WTC11 (cell line): ENCODE measurements at regions not wholly inside any gene's neighbourhood (a gene's known extent, or its start where the extent isn't known, plus 50 kb on each side); places are given as distances from the start of the nearest gene placed in this dataset.

ENCODE experiments used
- ATAC-seq: fragments of 200-7000 bp; cut with Tn5 transposase; 2 replicates; pipeline ENCODE4 v1.10.0; 2021; ENCODE audit warnings: mild to moderate bottlenecking, moderate library complexity
- CTCF ChIA-PET: fragments of 300-600 bp; sonication (Branson Sonifier 250); formaldehyde crosslinking; loops from one replicate; lab custom pipeline; 2021; ENCODE audit warnings: antibody characterized with exemption; lab: Charles Lee
- POLR2A ChIA-PET: fragments of 350-600 bp; sonication (Branson Sonifier 250); formaldehyde crosslinking; loops from one replicate; lab custom pipeline; 2021; ENCODE audit warnings: antibody characterized with exemption; lab: Charles Lee
- DNase-seq: peaks from one replicate; pipeline ENCODE4 v3.0.0; 2021; ENCODE audit warnings: low spot score
- H3K27ac Mint-ChIP-seq: 2 replicates; pipeline ENCODE4 v1.8.0; 2021; ENCODE audit warnings: mixed read lengths
- H3K27me3 Mint-ChIP-seq: 2 replicates; pipeline ENCODE4 v1.8.0; 2021; ENCODE audit warnings: low read depth, mild to moderate bottlenecking, moderate library complexity, mixed read lengths
- H3K36me3 Mint-ChIP-seq: 2 replicates; pipeline ENCODE4 v1.8.0; 2021; ENCODE audit warnings: mixed read lengths
- H3K4me1 Mint-ChIP-seq: 2 replicates; pipeline ENCODE4 v1.8.0; 2022; ENCODE audit warnings: mixed read lengths
- H3K4me3 Mint-ChIP-seq: 2 replicates; pipeline ENCODE4 v1.8.0; 2021; ENCODE audit warnings: mild to moderate bottlenecking, moderate library complexity, mixed read lengths
- H3K9me3 Mint-ChIP-seq: 2 replicates; pipeline ENCODE4 v1.8.0; 2021; ENCODE audit warnings: mixed read lengths
- ATF1 ChIP-seq: sonication (generic); formaldehyde crosslinking; IDR thresholded peaks from 2 replicates; pipeline ENCODE4 v1.8.1; 2023; ENCODE audit warnings: mild to moderate bottlenecking, moderate library complexity, missing genetic modification reagents
- GABPB1 ChIP-seq: sonication (generic); formaldehyde crosslinking; IDR thresholded peaks from 2 replicates; pipeline ENCODE4 v1.8.1; 2023; ENCODE audit warnings: mild to moderate bottlenecking, missing genetic modification reagents
- GTF2I ChIP-seq: fragments of 250-450 bp; sonication (Bioruptor Pico); conservative IDR thresholded peaks from 2 replicates; pipeline ENCODE4 v1.4.0; 2021; ENCODE audit warnings: mild to moderate bottlenecking
- HMGA2 ChIP-seq: fragments of 250-450 bp; sonication (Bioruptor Pico); IDR thresholded peaks from 2 replicates; pipeline ENCODE4 v1.4.0; 2021; ENCODE audit warnings: mild to moderate bottlenecking, moderate library complexity
- KAT7 ChIP-seq: sonication (generic); formaldehyde crosslinking; IDR thresholded peaks from 2 replicates; pipeline ENCODE4 v1.8.1; 2023; ENCODE audit warnings: missing genetic modification reagents, mild to moderate bottlenecking, borderline replicate concordance
- NFE2L1 ChIP-seq: sonication (generic); formaldehyde crosslinking; IDR thresholded peaks from 2 replicates; pipeline ENCODE4 v1.8.1; 2023; ENCODE audit warnings: missing genetic modification reagents
- RORB ChIP-seq: fragments of 250-450 bp; sonication (Bioruptor Pico); IDR thresholded peaks from 2 replicates; pipeline ENCODE4 v1.9.0; 2021; ENCODE audit warnings: mild to moderate bottlenecking
- SOX15 ChIP-seq: fragments of 250-450 bp; sonication (Bioruptor Pico); IDR thresholded peaks from 2 replicates; pipeline ENCODE4 v1.9.0; 2021; ENCODE audit warnings: mild to moderate bottlenecking
- TEAD4 ChIP-seq: sonication (generic); formaldehyde crosslinking; IDR thresholded peaks from 2 replicates; pipeline ENCODE4 v1.8.0; 2022; ENCODE audit warnings: mild to moderate bottlenecking, missing genetic modification reagents
- TP53 ChIP-seq: sonication (generic); formaldehyde crosslinking; IDR thresholded peaks from 2 replicates; pipeline ENCODE4 v1.8.1; 2023; ENCODE audit warnings: mild to moderate bottlenecking, missing genetic modification reagents
- ZNF138 ChIP-seq: sonication (generic); formaldehyde crosslinking; conservative IDR thresholded peaks from 2 replicates; pipeline ENCODE4 v1.8.1; 2022; ENCODE audit warnings: mild to moderate bottlenecking, moderate library complexity, missing genetic modification reagents
- ZNF416 ChIP-seq: fragments of 250-450 bp; sonication (Bioruptor Pico); IDR thresholded peaks from 2 replicates; pipeline ENCODE4 v1.9.0; 2021; ENCODE audit warnings: mild to moderate bottlenecking, inconsistent platforms
- TF ChIP-seq, protein P1 (sequence below): fragments of 250-450 bp; sonication (Bioruptor Pico); IDR thresholded peaks from 2 replicates; pipeline ENCODE4 v1.9.0; 2021; ENCODE audit warnings: moderate library complexity, mild to moderate bottlenecking, inconsistent platforms, borderline replicate concordance
- TF ChIP-seq, protein P2 (sequence below): sonication (generic); formaldehyde crosslinking; IDR thresholded peaks from 2 replicates; pipeline ENCODE4 v1.8.0; 2022; ENCODE audit warnings: mild to moderate bottlenecking, missing genetic modification reagents
- TF ChIP-seq, protein P3 (sequence below): sonication (generic); formaldehyde crosslinking; conservative IDR thresholded peaks from 2 replicates; pipeline ENCODE4 v1.8.1; 2023; ENCODE audit warnings: mild to moderate bottlenecking, low read depth, missing genetic modification reagents, moderate library complexity
- TF ChIP-seq, protein P4 (sequence below): sonication (generic); formaldehyde crosslinking; IDR thresholded peaks from 2 replicates; pipeline ENCODE4 v1.8.1; 2022; ENCODE audit warnings: missing genetic modification reagents, borderline replicate concordance
- TF ChIP-seq, protein P5 (sequence below): sonication (generic); formaldehyde crosslinking; IDR thresholded peaks from 2 replicates; pipeline ENCODE4 v1.8.0; 2023; ENCODE audit warnings: missing genetic modification reagents
- TF ChIP-seq, protein P6 (sequence below): sonication (generic); formaldehyde crosslinking; IDR thresholded peaks from 2 replicates; pipeline ENCODE4 v1.8.1; 2022; ENCODE audit warnings: low read depth, missing genetic modification reagents, borderline replicate concordance
- TF ChIP-seq, protein P7 (sequence below): fragments of 250-450 bp; sonication (Bioruptor Pico); IDR thresholded peaks from 2 replicates; pipeline ENCODE4 v1.9.0; 2021; ENCODE audit warnings: mild to moderate bottlenecking

DNA sequence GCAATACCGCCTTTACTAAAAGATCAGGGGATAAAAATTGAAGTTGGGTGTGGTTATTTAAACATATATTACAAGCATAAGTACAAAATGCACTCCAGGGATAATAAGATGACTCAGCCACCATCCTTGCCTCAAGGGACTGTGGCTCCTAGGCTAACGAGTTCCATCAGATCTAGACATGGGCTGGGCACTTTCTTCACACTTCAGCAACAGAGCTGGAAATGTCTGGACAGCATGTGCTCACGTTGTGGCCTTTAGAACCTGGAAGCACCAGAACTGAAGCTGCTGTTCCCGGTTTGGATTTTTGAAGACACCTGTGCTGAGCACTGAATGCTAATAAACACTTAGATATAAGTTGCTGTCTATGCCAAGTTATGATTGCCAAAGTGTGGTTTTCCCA is 384.2 kb upstream of the SALL3 start:
- Mint-ChIP-seq H3K4me1 (peaks cover 28% of the 10 kb centered on the region), H3K27me3 (0 out of 2 replicates have a peak, but pooled peaks cover 5% of the 10 kb centered on the region), H3K27ac (no peak overlapping the region), H3K36me3 (peaks cover 36% of the 10 kb centered on the region), H3K4me3 (no peak overlapping the region), H3K9me3 (peaks cover 46% of the 10 kb centered on the region)
- ChIA-PET CTCF (no interaction called here), POLR2A (no interaction called here)
- no peak for ATAC-seq
- TF ChIP-seq, protein P1, sequence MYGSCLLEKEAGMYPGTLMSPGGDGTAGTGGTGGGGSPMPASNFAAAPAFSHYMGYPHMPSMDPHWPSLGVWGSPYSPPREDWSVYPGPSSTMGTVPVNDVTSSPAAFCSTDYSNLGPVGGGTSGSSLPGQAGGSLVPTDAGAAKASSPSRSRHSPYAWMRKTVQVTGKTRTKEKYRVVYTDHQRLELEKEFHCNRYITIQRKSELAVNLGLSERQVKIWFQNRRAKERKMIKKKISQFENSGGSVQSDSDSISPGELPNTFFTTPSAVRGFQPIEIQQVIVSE: no peak
- TF ChIP-seq TP53 (CRISPR knock-in tag): no peak
- TF ChIP-seq TEAD4 (CRISPR knock-in tag): no peak
- no peak for TF ChIP-seq ZNF416 (CRISPR knock-in tag)
- no peak for TF ChIP-seq SOX15
- TF ChIP-seq, protein P2, sequence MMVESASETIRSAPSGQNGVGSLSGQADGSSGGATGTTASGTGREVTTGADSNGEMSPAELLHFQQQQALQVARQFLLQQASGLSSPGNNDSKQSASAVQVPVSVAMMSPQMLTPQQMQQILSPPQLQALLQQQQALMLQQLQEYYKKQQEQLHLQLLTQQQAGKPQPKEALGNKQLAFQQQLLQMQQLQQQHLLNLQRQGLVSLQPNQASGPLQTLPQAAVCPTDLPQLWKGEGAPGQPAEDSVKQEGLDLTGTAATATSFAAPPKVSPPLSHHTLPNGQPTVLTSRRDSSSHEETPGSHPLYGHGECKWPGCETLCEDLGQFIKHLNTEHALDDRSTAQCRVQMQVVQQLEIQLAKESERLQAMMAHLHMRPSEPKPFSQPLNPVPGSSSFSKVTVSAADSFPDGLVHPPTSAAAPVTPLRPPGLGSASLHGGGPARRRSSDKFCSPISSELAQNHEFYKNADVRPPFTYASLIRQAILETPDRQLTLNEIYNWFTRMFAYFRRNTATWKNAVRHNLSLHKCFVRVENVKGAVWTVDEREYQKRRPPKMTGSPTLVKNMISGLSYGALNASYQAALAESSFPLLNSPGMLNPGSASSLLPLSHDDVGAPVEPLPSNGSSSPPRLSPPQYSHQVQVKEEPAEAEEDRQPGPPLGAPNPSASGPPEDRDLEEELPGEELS (CRISPR knock-in tag): no peak
- TF ChIP-seq, protein P3, sequence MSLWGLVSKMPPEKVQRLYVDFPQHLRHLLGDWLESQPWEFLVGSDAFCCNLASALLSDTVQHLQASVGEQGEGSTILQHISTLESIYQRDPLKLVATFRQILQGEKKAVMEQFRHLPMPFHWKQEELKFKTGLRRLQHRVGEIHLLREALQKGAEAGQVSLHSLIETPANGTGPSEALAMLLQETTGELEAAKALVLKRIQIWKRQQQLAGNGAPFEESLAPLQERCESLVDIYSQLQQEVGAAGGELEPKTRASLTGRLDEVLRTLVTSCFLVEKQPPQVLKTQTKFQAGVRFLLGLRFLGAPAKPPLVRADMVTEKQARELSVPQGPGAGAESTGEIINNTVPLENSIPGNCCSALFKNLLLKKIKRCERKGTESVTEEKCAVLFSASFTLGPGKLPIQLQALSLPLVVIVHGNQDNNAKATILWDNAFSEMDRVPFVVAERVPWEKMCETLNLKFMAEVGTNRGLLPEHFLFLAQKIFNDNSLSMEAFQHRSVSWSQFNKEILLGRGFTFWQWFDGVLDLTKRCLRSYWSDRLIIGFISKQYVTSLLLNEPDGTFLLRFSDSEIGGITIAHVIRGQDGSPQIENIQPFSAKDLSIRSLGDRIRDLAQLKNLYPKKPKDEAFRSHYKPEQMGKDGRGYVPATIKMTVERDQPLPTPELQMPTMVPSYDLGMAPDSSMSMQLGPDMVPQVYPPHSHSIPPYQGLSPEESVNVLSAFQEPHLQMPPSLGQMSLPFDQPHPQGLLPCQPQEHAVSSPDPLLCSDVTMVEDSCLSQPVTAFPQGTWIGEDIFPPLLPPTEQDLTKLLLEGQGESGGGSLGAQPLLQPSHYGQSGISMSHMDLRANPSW: no peak
- TF ChIP-seq, protein P4, sequence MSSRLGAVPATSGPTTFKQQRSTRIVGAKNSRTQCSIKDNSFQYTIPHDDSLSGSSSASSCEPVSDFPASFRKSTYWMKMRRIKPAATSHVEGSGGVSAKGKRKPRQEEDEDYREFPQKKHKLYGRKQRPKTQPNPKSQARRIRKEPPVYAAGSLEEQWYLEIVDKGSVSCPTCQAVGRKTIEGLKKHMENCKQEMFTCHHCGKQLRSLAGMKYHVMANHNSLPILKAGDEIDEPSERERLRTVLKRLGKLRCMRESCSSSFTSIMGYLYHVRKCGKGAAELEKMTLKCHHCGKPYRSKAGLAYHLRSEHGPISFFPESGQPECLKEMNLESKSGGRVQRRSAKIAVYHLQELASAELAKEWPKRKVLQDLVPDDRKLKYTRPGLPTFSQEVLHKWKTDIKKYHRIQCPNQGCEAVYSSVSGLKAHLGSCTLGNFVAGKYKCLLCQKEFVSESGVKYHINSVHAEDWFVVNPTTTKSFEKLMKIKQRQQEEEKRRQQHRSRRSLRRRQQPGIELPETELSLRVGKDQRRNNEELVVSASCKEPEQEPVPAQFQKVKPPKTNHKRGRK: no peak
- TF ChIP-seq NFE2L1 (CRISPR knock-in tag): no peak
- TF ChIP-seq, protein P5, sequence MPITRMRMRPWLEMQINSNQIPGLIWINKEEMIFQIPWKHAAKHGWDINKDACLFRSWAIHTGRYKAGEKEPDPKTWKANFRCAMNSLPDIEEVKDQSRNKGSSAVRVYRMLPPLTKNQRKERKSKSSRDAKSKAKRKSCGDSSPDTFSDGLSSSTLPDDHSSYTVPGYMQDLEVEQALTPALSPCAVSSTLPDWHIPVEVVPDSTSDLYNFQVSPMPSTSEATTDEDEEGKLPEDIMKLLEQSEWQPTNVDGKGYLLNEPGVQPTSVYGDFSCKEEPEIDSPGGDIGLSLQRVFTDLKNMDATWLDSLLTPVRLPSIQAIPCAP: no peak
- TF ChIP-seq GTF2I (CRISPR knock-in tag): no peak
- TF ChIP-seq HMGA2 (CRISPR knock-in tag): no peak
- no peak for TF ChIP-seq ATF1 (CRISPR knock-in tag)
- TF ChIP-seq, protein P6, sequence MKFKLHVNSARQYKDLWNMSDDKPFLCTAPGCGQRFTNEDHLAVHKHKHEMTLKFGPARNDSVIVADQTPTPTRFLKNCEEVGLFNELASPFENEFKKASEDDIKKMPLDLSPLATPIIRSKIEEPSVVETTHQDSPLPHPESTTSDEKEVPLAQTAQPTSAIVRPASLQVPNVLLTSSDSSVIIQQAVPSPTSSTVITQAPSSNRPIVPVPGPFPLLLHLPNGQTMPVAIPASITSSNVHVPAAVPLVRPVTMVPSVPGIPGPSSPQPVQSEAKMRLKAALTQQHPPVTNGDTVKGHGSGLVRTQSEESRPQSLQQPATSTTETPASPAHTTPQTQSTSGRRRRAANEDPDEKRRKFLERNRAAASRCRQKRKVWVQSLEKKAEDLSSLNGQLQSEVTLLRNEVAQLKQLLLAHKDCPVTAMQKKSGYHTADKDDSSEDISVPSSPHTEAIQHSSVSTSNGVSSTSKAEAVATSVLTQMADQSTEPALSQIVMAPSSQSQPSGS (CRISPR knock-in tag): no peak
- TF ChIP-seq, protein P7, sequence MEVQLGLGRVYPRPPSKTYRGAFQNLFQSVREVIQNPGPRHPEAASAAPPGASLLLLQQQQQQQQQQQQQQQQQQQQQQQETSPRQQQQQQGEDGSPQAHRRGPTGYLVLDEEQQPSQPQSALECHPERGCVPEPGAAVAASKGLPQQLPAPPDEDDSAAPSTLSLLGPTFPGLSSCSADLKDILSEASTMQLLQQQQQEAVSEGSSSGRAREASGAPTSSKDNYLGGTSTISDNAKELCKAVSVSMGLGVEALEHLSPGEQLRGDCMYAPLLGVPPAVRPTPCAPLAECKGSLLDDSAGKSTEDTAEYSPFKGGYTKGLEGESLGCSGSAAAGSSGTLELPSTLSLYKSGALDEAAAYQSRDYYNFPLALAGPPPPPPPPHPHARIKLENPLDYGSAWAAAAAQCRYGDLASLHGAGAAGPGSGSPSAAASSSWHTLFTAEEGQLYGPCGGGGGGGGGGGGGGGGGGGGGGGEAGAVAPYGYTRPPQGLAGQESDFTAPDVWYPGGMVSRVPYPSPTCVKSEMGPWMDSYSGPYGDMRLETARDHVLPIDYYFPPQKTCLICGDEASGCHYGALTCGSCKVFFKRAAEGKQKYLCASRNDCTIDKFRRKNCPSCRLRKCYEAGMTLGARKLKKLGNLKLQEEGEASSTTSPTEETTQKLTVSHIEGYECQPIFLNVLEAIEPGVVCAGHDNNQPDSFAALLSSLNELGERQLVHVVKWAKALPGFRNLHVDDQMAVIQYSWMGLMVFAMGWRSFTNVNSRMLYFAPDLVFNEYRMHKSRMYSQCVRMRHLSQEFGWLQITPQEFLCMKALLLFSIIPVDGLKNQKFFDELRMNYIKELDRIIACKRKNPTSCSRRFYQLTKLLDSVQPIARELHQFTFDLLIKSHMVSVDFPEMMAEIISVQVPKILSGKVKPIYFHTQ (CRISPR knock-in tag): no peak
- no peak for TF ChIP-seq ZNF138 (CRISPR knock-in tag)
- TF ChIP-seq KAT7 (CRISPR knock-in tag): no peak
- TF ChIP-seq RORB (CRISPR knock-in tag): no peak
- no peak for TF ChIP-seq GABPB1
- no peak for DNase-seq
